ENCODE measurements at regions not wholly inside any gene's neighbourhood (a gene's known extent, or its start where the extent isn't known, plus 50 kb on each side); places are given as distances from the start of the nearest gene placed in this dataset.

DNA sequence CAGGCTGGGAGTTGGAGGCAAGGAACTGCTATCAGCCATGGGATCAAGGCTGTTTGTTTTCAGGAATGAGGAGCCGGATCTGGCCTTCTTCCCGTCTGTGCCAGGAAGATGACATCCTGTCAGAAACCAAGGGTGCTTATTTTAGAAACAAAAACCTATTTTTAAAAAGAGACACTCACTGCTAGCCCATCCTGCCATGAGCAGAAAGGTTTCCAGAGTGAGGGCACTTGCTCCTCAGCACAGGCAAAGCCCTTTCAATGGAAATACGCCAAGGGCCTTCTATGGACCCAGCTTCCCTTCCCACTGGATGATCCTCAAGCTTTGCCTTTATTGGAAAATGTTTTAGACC lies 132.6 kb upstream of the FSTL4 start:
- Histone ChIP-seq H3K27ac (no peak overlapping the region), H3K9me3 (no peaks in the 10 kb centered on the region), H3K27me3 (no peaks in the 10 kb centered on the region), H3K4me3 (no peak overlapping the region), H3K36me3 (no peaks in the 10 kb centered on the region), H3K4me1 (no peaks in the 10 kb centered on the region)
- no peak for DNase-seq (ENCODE audit: low spot score in 2 of 2)
- TF ChIP-seq, protein P1, sequence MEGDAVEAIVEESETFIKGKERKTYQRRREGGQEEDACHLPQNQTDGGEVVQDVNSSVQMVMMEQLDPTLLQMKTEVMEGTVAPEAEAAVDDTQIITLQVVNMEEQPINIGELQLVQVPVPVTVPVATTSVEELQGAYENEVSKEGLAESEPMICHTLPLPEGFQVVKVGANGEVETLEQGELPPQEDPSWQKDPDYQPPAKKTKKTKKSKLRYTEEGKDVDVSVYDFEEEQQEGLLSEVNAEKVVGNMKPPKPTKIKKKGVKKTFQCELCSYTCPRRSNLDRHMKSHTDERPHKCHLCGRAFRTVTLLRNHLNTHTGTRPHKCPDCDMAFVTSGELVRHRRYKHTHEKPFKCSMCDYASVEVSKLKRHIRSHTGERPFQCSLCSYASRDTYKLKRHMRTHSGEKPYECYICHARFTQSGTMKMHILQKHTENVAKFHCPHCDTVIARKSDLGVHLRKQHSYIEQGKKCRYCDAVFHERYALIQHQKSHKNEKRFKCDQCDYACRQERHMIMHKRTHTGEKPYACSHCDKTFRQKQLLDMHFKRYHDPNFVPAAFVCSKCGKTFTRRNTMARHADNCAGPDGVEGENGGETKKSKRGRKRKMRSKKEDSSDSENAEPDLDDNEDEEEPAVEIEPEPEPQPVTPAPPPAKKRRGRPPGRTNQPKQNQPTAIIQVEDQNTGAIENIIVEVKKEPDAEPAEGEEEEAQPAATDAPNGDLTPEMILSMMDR (IDR thresholded peaks at IDR 0.05), result no peak
- intact Hi-C loops (cut with DNase I), result no loop called here

DNA sequence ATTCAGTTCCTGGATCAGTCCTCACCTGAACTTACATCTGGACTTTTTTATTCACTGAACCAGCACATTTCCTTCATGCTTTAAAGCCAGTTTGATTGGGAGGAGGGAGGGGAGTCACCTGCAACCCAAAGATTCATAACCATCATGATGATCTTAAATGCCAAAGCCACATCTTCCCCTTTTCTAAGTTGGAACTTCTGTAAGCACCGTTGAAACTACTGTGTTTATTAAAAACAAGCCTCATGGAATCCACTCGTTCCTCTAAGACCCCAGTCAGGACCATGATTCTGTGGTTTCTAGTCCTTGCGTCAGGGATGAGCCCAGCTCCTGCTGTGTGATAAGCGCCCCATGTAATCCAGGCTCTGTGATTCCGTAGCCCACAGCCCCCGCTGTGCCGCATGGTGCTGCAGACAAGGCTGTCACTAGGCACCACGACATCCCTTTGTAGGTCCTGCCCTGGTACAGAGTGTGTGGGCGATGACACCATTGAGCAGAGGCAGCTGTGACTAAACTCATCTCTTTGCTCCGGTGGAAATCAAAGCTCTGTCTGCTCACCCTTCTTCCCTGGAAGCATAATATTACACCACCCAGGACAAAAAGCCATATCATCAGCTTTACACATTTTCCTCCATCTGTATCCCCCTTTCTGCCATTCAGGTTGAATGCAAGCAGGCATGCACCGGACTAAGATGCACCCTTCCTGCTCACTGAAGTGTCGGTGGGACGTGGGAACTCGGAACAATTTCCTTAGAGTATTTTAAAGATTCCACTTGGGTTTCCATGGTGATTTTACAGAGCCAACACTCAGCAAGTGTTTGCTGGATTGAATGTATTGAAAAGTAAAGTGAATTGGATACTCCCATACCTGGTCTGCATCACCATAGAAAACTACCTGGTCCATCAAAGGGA lies 132.0 kb upstream of the FSTL4 start:
- Histone ChIP-seq H3K36me3 (no peaks in the 10 kb centered on the region), H3K27ac (no peak overlapping the region), H3K4me3 (no peak overlapping the region), H3K27me3 (no peaks in the 10 kb centered on the region), H3K4me1 (no peaks in the 10 kb centered on the region), H3K9me3 (no peaks in the 10 kb centered on the region)
- TF ChIP-seq, protein P1 (IDR thresholded peaks at IDR 0.05), result no peak
- intact Hi-C loops (cut with DNase I), result no loop called here
- no peak for DNase-seq (ENCODE audit: low spot score in 2 of 2)

DNA sequence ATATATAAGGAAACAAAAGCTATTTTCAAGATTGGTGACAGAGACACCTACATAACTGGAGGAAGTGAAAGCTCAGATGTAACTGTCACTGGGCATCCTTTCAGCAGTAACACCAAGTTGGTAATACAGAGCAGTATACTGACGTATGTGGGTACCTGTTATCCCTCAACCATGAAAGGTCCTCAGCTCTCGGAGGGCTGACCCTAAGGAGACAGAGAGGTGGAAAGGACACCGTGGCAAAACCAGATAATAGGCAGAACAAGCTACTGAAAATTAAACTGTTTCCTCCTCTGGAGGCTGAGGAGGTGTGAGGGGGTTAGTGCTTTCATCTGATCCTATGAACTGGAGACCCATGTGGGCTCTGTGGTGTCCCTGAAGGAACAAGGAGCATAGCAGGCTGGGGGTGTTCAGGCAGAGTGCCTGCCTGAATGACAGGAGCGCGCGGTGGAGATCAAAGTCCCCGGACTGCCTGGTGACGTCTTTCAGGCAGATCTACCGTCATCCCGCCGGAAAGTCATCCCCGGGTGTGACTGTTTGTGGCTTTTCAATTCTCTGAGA lies 130.2 kb upstream of the FSTL4 start:
- no peak overlapping the region for H3K4me3 ChIP-seq
- H3K36me3 ChIP-seq, result no peaks in the 10 kb centered on the region
- H3K27me3 ChIP-seq, result no peaks in the 10 kb centered on the region
- DNase-seq (ENCODE audit: low spot score in 2 of 2), result no peak
- no peaks in the 10 kb centered on the region for H3K9me3 ChIP-seq
- no peak overlapping the region for H3K27ac ChIP-seq
- intact Hi-C loops (cut with DNase I), result no loop called here
- TF ChIP-seq, protein P1 (IDR thresholded peaks at IDR 0.05), result no peak
- H3K4me1 ChIP-seq, result no peaks in the 10 kb centered on the region

DNA sequence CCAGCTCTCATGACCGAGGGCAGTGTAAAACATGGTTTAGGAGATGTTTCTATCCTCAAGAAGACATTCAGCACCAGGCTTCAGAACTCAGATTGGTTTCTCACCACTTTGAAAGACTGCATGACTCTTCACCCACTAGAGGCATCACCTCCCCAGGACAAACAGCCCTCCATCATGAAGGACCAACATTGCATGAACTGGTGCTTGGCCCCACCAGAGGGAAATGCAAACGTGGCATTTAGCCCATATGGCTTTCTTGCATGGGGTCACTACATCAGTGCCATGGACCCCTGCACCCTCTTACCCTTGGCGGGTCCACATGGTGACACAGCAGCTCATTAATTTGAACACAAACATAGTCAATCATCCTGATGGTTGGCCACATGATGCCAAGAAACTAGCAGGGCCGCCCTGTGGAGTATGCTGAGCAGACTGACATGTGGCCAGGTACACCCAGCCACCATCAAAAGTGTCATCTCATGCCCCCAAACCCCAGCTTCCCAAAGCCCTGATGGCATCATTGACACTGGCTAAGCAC lies 129.5 kb upstream of the FSTL4 start:
- TF ChIP-seq, protein P1 (IDR thresholded peaks at IDR 0.05), result no peak
- no peak for DNase-seq (ENCODE audit: low spot score in 2 of 2)
- Histone ChIP-seq H3K36me3 (no peaks in the 10 kb centered on the region), H3K9me3 (no peaks in the 10 kb centered on the region), H3K27me3 (no peaks in the 10 kb centered on the region), H3K4me1 (no peaks in the 10 kb centered on the region), H3K27ac (no peak overlapping the region), H3K4me3 (no peak overlapping the region)
- intact Hi-C loops (cut with DNase I), result no loop called here

DNA sequence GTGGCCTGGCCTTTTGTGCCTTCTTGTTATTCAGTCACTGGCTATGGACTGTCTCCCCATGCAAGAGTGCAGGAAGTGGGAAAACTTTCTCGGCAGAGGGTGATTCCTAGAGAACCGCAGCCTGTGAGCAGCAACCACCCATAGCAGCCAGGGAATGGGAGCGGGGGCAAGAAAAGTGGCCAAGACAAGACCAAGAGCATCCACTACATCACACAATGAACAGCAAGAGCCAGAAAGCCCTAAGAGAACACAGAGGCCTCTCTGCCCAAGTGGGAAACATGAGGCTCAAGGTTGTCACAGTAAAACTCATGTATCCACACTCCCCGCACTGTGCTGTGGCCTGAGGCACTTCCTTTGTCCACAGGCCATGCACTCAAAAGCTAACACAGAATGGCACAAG lies 129.1 kb upstream of the FSTL4 start:
- H3K36me3 ChIP-seq, result no peaks in the 10 kb centered on the region
- TF ChIP-seq, protein P1 (IDR thresholded peaks at IDR 0.05), result no peak
- no peaks in the 10 kb centered on the region for H3K9me3 ChIP-seq
- H3K27me3 ChIP-seq, result no peaks in the 10 kb centered on the region
- intact Hi-C loops (cut with DNase I), result no loop called here
- no peak for DNase-seq (ENCODE audit: low spot score in 2 of 2)
- no peak overlapping the region for H3K27ac ChIP-seq
- no peaks in the 10 kb centered on the region for H3K4me1 ChIP-seq
- no peak overlapping the region for H3K4me3 ChIP-seq
